MM.1S (cell line): ENCODE measurements at regions not wholly inside any gene's neighbourhood (a gene's known extent, or its start where the extent isn't known, plus 50 kb on each side); places are given as distances from the start of the nearest gene placed in this dataset.

ENCODE experiments used
- CTCF ChIP-seq: fragments of 300-600 bp; sonication (generic); IDR thresholded peaks from 2 replicates; pipeline ENCODE4 v1.5.1; 2016; ENCODE audit warnings: antibody characterized with exemption, low read length, mixed read lengths
- EZH2 ChIP-seq: fragments of 300-600 bp; sonication (generic); optimal IDR thresholded peaks from 2 replicates; pipeline ENCODE3; 2017; ENCODE audit warnings: low read depth, mild to moderate bottlenecking, antibody characterized with exemption, low read length, mixed read lengths

DNA sequence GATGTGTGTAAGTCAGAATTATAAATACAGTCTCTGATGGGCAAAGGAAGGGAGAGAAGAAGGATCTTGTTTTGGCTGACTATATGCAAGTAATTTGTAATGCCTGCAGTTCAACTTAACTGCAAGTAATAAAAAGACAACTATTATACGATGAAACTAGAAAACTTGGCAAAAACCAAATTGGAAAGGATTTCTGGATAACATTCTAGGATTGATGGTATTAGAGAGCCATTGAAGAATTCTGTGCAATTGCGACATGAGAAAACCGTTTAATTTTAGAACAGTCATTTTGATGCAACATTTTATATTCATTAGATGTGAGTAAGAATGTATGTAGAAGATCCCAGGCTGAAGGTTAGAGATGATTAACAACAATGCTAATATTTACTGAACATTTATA, 1334.1 kb downstream of the EFNB2 start:
- TF ChIP-seq CTCF (no peak), EZH2 (no peak)
